ENCODE measurements at regions not wholly inside any gene's neighbourhood (a gene's known extent, or its start where the extent isn't known, plus 50 kb on each side); places are given as distances from the start of the nearest gene placed in this dataset.
"Not testable (repeated sequence)": the region's sequence is repeated elsewhere in the genome, so short reads cannot be mapped to it uniquely, and the experiment has no call there.

DNA sequence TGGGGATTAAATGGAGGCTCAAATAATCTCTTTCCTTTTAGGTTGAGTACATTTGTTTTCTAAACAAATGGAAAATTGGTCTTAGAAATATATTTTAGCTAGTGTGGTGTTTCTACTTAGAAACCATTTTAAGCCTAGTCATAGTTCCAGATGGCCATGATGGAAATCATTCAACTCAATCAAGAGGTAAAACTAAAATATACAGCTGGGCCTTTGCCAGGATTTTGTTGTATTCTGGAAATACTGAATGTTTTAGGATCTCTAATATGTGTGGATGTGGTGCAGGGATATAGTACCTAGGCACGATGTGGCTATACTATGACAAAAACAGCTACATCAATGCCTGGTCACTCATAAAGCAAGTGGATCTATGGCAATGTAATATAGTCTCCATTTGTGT, 146.0 kb upstream of the BANK1 start:
- in situ Hi-C loops (cut with HindIII; ENCODE audit: low sequenced_read_pairs) = no loop called here
- no peak overlapping the region for H3K4me3 ChIP-seq (ENCODE audit: low read depth, low read length)
- TF ChIP-seq, protein P1, sequence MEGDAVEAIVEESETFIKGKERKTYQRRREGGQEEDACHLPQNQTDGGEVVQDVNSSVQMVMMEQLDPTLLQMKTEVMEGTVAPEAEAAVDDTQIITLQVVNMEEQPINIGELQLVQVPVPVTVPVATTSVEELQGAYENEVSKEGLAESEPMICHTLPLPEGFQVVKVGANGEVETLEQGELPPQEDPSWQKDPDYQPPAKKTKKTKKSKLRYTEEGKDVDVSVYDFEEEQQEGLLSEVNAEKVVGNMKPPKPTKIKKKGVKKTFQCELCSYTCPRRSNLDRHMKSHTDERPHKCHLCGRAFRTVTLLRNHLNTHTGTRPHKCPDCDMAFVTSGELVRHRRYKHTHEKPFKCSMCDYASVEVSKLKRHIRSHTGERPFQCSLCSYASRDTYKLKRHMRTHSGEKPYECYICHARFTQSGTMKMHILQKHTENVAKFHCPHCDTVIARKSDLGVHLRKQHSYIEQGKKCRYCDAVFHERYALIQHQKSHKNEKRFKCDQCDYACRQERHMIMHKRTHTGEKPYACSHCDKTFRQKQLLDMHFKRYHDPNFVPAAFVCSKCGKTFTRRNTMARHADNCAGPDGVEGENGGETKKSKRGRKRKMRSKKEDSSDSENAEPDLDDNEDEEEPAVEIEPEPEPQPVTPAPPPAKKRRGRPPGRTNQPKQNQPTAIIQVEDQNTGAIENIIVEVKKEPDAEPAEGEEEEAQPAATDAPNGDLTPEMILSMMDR (IDR thresholded peaks at IDR 0.05; ENCODE audit: low read depth, low read length) = no peak
- DNase-seq (ENCODE audit: low read depth, low spot score) = no peak

DNA sequence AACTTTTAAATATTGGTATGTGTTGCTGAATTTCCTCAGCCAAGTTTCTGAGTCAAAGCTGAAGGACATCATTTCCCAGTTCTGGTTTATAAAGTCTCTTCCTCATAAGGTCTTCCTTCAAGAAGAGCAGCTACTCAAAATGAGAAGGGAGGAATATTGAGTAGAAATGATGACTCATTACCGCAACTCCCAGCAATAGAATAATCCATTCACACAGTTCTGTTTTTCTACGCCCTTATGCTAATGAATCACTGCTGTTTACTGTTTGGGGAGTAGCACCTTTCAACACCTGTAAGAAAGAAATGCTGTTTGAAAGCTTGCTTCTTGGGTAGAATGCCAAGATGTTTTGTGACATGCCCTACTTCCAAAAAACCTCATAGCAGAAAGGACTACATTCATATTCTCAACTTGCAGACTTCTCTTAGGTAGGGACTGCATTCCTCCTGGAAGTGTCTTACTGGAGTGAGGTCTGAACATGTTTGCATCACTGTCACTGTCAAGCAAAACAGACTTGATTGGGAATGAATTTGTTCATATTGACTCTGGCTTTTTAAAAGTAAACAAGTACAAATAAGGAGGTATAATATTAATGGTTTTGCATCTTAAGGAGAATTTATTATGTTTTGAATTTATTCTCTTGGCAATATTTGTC, 147.2 kb upstream of the BANK1 start:
- TF ChIP-seq, protein P1 (IDR thresholded peaks at IDR 0.05; ENCODE audit: low read depth, low read length) = no peak
- in situ Hi-C loops (cut with HindIII; ENCODE audit: low sequenced_read_pairs) = no loop called here
- no peak for DNase-seq (ENCODE audit: low read depth, low spot score)
- H3K4me3 ChIP-seq (ENCODE audit: low read depth, low read length) = no peak overlapping the region

GRCh38 chr4:101632766-101633165, 157.8 kb upstream of the BANK1 start:
- H3K4me3 ChIP-seq (ENCODE audit: low read depth, low read length); in situ Hi-C loops (cut with HindIII; ENCODE audit: low sequenced_read_pairs); DNase-seq (ENCODE audit: low read depth, low spot score): not testable (repeated sequence)

DNA sequence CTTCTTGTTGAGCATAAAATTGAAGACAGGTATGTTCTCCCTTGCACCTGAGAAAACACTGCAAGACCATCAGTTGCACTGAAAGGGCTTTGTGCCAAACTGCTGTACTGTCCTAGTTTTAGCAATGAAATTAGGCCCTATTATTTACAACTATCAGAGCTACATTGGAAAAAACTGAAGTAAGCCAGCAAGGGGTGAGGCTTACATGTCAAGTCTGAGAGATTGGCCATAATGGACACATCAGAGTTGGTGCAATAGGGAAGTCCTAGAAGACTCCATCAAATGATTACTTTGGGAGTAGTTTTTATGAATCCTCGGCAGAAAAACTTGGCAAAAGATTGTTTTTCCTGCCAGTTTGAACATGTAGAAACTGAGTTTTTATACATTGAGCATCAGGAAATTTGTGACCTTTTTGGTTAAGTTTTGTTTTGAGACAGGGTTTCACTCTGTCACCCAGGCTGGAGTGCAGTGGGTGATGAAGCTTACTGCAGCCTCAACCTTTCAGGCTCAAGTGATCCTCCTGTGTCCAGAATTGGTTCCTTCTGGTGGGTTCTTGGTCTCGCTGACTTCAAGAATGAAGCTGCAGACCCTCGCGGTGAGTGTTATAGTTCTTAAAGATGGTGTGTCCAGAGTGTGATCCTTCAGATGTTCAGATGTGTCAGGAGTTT, 160.1 kb upstream of the BANK1 start:
- in situ Hi-C loops (cut with HindIII; ENCODE audit: low sequenced_read_pairs) = no loop called here
- DNase-seq (ENCODE audit: low read depth, low spot score) = no peak
- H3K4me3 ChIP-seq (ENCODE audit: low read depth, low read length) = no peak overlapping the region
- TF ChIP-seq, protein P1 (IDR thresholded peaks at IDR 0.05; ENCODE audit: low read depth, low read length) = no peak

DNA sequence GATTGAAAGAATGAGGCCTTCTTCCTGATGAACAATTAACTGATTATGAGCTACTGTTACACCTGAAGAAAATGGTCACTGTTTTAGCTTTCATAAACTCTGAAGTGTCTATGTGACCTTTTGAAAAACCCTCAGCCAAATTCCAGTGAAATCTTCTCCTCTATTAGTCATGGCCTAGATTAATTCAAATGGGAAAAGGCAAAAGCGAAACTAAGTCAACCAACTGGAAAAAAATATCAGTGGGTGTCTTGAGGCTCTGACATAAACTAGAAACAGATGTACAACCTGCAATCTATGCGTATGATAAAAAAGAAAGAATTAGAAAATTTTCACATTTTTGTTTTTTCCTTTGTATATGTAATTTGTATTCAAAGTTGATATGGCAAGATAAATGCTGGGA, 169.4 kb upstream of the BANK1 start:
- H3K4me3 ChIP-seq (ENCODE audit: low read depth, low read length) = no peak overlapping the region
- in situ Hi-C loops (cut with HindIII; ENCODE audit: low sequenced_read_pairs) = no loop called here
- TF ChIP-seq, protein P1 (IDR thresholded peaks at IDR 0.05; ENCODE audit: low read depth, low read length) = no peak
- DNase-seq (ENCODE audit: low read depth, low spot score) = peak; percentile 71

GRCh38 chr4:101615652-101616051, 174.9 kb upstream of the BANK1 start:
- no peak for DNase-seq (ENCODE audit: low read depth, low spot score)
- in situ Hi-C loops (cut with HindIII; ENCODE audit: low sequenced_read_pairs) = no loop called here
- TF ChIP-seq, protein P1 (IDR thresholded peaks at IDR 0.05; ENCODE audit: low read depth, low read length) = no peak
- no peak overlapping the region for H3K4me3 ChIP-seq (ENCODE audit: low read depth, low read length)

- in situ Hi-C loops (cut with HindIII; ENCODE audit: low sequenced_read_pairs); DNase-seq (ENCODE audit: low read depth, low spot score); H3K4me3 ChIP-seq (ENCODE audit: low read depth, low read length): not testable (repeated sequence)
Observed at GRCh38 chr4:101606989-101607388, 183.5 kb upstream of the BANK1 start.

Data from astrocyte of the spinal cord (primary cell).